DMS79 (cell line): ENCODE measurements at regions not wholly inside any gene's neighbourhood (a gene's known extent, or its start where the extent isn't known, plus 50 kb on each side); places are given as distances from the start of the nearest gene placed in this dataset.

Experiments
- DNase-seq: peaks from one replicate; lab custom pipeline; 2025; lab: John Stamatoyannopoulos, UW

GRCh38 chr4:157509341-157509740, 288.8 kb downstream of the GRIA2 start:
- DNase-seq: no peak

GRCh38 chr4:157502656-157503055, 282.1 kb downstream of the GRIA2 start:
- no peak for DNase-seq

- no peak for DNase-seq
Measured at GRCh38 chr4:157459785-157460184, 239.3 kb downstream of the GRIA2 start.

- DNase-seq: no peak
Measured at GRCh38 chr4:157447195-157447594, 226.7 kb downstream of the GRIA2 start.

DNA sequence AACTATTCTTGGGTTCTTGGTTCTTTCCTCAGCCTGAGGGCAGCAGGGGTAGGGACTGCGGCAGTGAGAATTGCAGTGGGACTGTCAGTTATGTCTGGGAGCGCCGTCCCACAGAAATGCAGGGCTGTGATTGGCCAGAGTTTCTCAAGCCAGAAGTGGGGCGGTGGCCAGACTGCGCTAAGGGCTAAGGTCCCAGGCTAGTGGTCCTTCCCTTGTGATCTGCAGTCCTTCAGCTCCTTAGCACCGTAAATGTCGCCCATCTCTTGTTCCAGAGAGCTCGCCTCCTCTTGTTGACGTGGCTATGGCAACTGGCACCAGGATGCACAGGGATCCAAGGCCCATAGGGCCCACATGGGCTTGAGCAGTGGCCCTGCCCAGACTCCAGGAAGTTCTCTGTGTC, 223.5 kb downstream of the GRIA2 start:
- DNase-seq: no peak

GRCh38 chr4:157443537-157443936, 223.0 kb downstream of the GRIA2 start:
- DNase-seq: no peak

- no peak for DNase-seq
Measured at GRCh38 chr4:157425897-157426296, 205.4 kb downstream of the GRIA2 start.

- DNase-seq: no peak
Measured at GRCh38 chr4:157423526-157424020, 203.0 kb downstream of the GRIA2 start.

- no peak for DNase-seq
Measured at GRCh38 chr4:157421365-157421764, 200.8 kb downstream of the GRIA2 start.
